ENCODE measurements at regions not wholly inside any gene's neighbourhood (a gene's known extent, or its start where the extent isn't known, plus 50 kb on each side); places are given as distances from the start of the nearest gene placed in this dataset.

- no peak overlapping the region for H3K27ac ChIP-seq
- H3K36me3 ChIP-seq: no peaks in the 10 kb centered on the region
- TF ChIP-seq, protein P1, sequence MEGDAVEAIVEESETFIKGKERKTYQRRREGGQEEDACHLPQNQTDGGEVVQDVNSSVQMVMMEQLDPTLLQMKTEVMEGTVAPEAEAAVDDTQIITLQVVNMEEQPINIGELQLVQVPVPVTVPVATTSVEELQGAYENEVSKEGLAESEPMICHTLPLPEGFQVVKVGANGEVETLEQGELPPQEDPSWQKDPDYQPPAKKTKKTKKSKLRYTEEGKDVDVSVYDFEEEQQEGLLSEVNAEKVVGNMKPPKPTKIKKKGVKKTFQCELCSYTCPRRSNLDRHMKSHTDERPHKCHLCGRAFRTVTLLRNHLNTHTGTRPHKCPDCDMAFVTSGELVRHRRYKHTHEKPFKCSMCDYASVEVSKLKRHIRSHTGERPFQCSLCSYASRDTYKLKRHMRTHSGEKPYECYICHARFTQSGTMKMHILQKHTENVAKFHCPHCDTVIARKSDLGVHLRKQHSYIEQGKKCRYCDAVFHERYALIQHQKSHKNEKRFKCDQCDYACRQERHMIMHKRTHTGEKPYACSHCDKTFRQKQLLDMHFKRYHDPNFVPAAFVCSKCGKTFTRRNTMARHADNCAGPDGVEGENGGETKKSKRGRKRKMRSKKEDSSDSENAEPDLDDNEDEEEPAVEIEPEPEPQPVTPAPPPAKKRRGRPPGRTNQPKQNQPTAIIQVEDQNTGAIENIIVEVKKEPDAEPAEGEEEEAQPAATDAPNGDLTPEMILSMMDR (IDR thresholded peaks at IDR 0.05): no peak
- TF ChIP-seq EP300 (IDR thresholded peaks at IDR 0.05): no peak
- TF ChIP-seq POLR2AphosphoS5 (IDR thresholded peaks at IDR 0.05): no peak
- no peak for TF ChIP-seq POLR2A (IDR thresholded peaks at IDR 0.05)
- no peaks in the 10 kb centered on the region for H3K9me3 ChIP-seq
- DNase-seq: no peak
- no peak overlapping the region for H3K4me3 ChIP-seq
- no peak for ATAC-seq (ENCODE audit: low FRiP score in 2 of 2)
- no peaks in the 10 kb centered on the region for H3K4me1 ChIP-seq
- H3K27me3 ChIP-seq: no peaks in the 10 kb centered on the region
- 78 to 89% methylated on average over 4 of the region's 4 CpGs for WGBS, 2 donors
Observed at GRCh38 chr2:223221139-223221835, 169.3 kb downstream of the KCNE4 start.

DNA sequence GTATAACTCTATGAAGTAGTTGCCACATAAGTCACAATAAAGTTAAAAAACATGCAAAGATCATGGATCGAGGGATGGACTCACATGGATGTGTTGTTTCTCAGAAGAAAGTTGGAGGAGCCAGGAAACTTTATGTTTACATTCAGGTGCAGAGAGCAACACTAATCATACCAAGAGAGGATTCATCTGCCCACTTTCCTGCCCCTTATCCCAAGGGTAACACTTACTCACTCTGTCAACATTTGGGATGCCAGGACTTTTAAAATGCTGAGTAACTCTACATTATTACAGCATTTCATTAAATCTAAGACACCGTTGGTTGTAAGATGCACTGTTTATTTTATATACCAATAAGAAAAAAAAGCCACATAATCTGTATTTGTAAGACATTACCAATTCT lies 170.4 kb downstream of the KCNE4 start:
- no peak for ATAC-seq (ENCODE audit: low FRiP score in 2 of 2)
- H3K4me3 ChIP-seq: no peak overlapping the region
- DNase-seq: no peak
- no peaks in the 10 kb centered on the region for H3K9me3 ChIP-seq
- 75% methylated on average over 2 of the region's 2 CpGs for WGBS, 2 donors
- no peak overlapping the region for H3K27ac ChIP-seq
- no peaks in the 10 kb centered on the region for H3K27me3 ChIP-seq
- no peaks in the 10 kb centered on the region for H3K4me1 ChIP-seq
- no peak for TF ChIP-seq EP300 (IDR thresholded peaks at IDR 0.05)
- TF ChIP-seq, protein P1 (IDR thresholded peaks at IDR 0.05): no peak
- TF ChIP-seq POLR2AphosphoS5 (IDR thresholded peaks at IDR 0.05): no peak
- TF ChIP-seq POLR2A (IDR thresholded peaks at IDR 0.05): no peak
- no peaks in the 10 kb centered on the region for H3K36me3 ChIP-seq

DNA sequence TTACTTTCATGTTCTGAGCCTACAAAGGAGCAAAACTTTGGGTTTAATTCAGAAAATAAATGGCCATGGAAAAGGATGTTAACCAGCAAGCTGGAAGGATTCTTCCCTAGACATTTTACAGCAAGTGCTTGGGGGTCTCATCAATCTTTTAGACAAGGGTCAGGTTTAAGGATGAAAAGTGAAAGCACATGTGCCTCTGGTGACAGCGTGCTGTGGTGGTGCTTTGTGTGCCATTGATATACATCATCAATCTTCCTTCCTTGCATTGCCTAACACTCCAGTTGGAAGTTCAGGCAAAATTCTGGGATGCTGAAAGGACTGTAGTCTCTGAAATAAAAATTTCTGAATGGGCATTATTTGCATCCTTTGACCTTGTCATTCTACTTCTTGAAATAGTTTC lies 171.2 kb downstream of the KCNE4 start:
- no peaks in the 10 kb centered on the region for H3K4me1 ChIP-seq
- no peaks in the 10 kb centered on the region for H3K9me3 ChIP-seq
- ATAC-seq (ENCODE audit: low FRiP score in 2 of 2): no peak
- H3K27me3 ChIP-seq: no peaks in the 10 kb centered on the region
- 29 to 47% methylated on average over 1 of the region's 1 CpG for WGBS, 2 donors
- no peak overlapping the region for H3K27ac ChIP-seq
- TF ChIP-seq POLR2A (IDR thresholded peaks at IDR 0.05) (no peak), POLR2AphosphoS5 (IDR thresholded peaks at IDR 0.05) (no peak), EP300 (IDR thresholded peaks at IDR 0.05) (no peak)
- TF ChIP-seq, protein P1 (IDR thresholded peaks at IDR 0.05): no peak
- no peak overlapping the region for H3K4me3 ChIP-seq
- no peak for DNase-seq
- H3K36me3 ChIP-seq: no peaks in the 10 kb centered on the region

DNA sequence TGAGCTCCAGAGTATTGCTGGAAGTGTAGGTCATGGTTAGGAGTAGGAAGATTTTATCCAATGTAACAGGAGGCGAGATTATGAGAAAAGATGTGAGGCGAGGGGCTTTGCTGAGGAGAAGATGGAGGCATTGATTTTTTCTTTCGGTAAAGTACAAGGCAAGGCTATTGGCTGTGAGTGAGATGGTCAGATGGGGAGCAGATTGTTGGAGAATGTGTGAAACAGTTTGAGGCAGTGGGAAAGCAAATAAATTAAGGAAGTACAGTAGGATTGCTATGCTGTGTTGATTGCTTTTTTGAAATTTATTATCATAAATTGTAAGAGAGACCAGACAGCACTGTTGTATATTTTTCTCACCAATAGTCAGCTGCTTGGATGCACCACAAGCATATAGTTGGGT lies 173.3 kb downstream of the KCNE4 start:
- DNase-seq (no peak), ATAC-seq (ENCODE audit: low FRiP score in 2 of 2) (no peak)
- no peaks in the 10 kb centered on the region for H3K36me3 ChIP-seq
- H3K27ac ChIP-seq: no peak overlapping the region
- no peaks in the 10 kb centered on the region for H3K9me3 ChIP-seq
- H3K4me1 ChIP-seq: no peaks in the 10 kb centered on the region
- H3K4me3 ChIP-seq: no peak overlapping the region
- WGBS, 2 donors: 93 to 95% methylated on average over 3 of the region's 3 CpGs
- no peaks in the 10 kb centered on the region for H3K27me3 ChIP-seq
- TF ChIP-seq POLR2AphosphoS5 (IDR thresholded peaks at IDR 0.05): no peak
- TF ChIP-seq, protein P1 (IDR thresholded peaks at IDR 0.05): no peak
- no peak for TF ChIP-seq EP300 (IDR thresholded peaks at IDR 0.05)
- no peak for TF ChIP-seq POLR2A (IDR thresholded peaks at IDR 0.05)

GRCh38 chr2:223226264-223226663 lies 174.3 kb downstream of the KCNE4 start:
- no peaks in the 10 kb centered on the region for H3K4me1 ChIP-seq
- 0 to 76% methylated on average over 1 of the region's 1 CpG for WGBS, 2 donors
- DNase-seq (no peak), ATAC-seq (ENCODE audit: low FRiP score in 2 of 2) (no peak)
- no peak overlapping the region for H3K27ac ChIP-seq
- H3K36me3 ChIP-seq: no peaks in the 10 kb centered on the region
- no peaks in the 10 kb centered on the region for H3K9me3 ChIP-seq
- TF ChIP-seq POLR2A (IDR thresholded peaks at IDR 0.05): no peak
- no peak for TF ChIP-seq POLR2AphosphoS5 (IDR thresholded peaks at IDR 0.05)
- TF ChIP-seq EP300 (IDR thresholded peaks at IDR 0.05): no peak
- TF ChIP-seq, protein P1 (IDR thresholded peaks at IDR 0.05): no peak
- no peak overlapping the region for H3K4me3 ChIP-seq
- no peaks in the 10 kb centered on the region for H3K27me3 ChIP-seq
